ENCODE measurements at regions not wholly inside any gene's neighbourhood (a gene's known extent, or its start where the extent isn't known, plus 50 kb on each side); places are given as distances from the start of the nearest gene placed in this dataset.

DNA sequence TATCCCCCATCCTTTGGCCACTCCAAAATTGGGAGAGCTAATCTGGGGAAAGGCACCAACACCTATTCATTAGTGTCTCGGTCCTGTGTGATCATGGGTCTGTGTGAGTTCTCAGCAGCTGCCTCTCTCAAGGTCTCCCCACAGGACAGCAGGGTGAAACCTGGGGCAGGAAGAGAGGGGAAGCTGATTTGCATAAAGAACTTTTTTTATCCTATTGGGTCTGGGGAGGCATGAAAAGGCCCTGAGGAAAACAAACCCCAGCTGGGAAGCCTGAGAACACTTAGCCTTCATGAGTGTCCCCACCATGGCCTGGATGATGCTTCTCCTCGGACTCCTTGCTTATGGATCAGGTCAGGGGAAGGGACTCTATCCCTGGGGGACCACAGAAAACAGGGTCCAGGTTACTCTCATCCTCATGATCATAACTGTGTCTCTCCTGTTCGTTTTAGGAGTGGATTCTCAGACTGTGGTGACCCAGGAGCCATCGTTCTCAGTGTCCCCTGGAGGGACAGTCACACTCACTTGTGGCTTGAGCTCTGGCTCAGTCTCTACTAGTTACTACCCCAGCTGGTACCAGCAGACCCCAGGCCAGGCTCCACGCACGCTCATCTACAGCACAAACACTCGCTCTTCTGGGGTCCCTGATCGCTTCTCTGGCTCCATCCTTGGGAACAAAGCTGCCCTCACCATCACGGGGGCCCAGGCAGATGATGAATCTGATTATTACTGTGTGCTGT, 116.0 kb upstream of the TOP3B start:
- no peak for DNase-seq
- Histone ChIP-seq H3K27me3 (peaks cover 29% of the 10 kb centered on the region), H3K9me3 (no peaks in the 10 kb centered on the region; the same call in 1 of the 2 replicates), H3K36me3 (no peaks in the 10 kb centered on the region), H3K4me1 (no peaks in the 10 kb centered on the region), H3K4me3 (ENCODE audit: low read depth, low read length) (no peak overlapping the region)
- TF ChIP-seq, protein P1, sequence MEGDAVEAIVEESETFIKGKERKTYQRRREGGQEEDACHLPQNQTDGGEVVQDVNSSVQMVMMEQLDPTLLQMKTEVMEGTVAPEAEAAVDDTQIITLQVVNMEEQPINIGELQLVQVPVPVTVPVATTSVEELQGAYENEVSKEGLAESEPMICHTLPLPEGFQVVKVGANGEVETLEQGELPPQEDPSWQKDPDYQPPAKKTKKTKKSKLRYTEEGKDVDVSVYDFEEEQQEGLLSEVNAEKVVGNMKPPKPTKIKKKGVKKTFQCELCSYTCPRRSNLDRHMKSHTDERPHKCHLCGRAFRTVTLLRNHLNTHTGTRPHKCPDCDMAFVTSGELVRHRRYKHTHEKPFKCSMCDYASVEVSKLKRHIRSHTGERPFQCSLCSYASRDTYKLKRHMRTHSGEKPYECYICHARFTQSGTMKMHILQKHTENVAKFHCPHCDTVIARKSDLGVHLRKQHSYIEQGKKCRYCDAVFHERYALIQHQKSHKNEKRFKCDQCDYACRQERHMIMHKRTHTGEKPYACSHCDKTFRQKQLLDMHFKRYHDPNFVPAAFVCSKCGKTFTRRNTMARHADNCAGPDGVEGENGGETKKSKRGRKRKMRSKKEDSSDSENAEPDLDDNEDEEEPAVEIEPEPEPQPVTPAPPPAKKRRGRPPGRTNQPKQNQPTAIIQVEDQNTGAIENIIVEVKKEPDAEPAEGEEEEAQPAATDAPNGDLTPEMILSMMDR (IDR thresholded peaks at IDR 0.05; ENCODE audit: low read depth, low read length) = no peak

DNA sequence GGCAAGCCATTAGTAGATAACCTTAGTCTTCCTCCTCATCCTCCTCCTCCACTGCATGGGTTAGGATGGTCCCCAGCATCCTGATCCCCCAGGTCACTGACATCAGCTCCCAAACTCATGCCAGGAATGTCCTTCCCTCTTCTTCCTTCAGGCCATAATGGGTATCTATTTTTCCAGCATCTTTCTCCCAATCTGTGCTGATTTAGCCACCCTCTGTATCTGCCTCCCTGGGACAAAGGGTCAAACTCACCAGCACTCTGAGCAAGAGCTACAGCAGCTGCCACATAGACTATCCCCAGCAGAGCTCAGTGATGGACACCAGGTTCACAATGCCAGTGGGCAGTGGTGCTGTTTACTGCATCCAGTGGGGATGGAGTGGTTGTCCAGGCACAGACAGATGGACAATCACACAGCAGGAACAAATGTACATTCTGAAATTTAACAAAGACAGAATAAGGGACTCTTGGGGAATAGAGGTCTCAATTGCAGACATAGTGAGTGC, 115.2 kb upstream of the TOP3B start:
- H3K9me3 ChIP-seq = no peaks in the 10 kb centered on the region; the same call in 1 of the 2 replicates
- H3K36me3 ChIP-seq = no peaks in the 10 kb centered on the region
- peaks cover 33% of the 10 kb centered on the region for H3K27me3 ChIP-seq
- no peak overlapping the region for H3K4me3 ChIP-seq (ENCODE audit: low read depth, low read length)
- DNase-seq = no peak
- TF ChIP-seq, protein P1 (IDR thresholded peaks at IDR 0.05; ENCODE audit: low read depth, low read length) = no peak
- H3K4me1 ChIP-seq = no peaks in the 10 kb centered on the region

DNA sequence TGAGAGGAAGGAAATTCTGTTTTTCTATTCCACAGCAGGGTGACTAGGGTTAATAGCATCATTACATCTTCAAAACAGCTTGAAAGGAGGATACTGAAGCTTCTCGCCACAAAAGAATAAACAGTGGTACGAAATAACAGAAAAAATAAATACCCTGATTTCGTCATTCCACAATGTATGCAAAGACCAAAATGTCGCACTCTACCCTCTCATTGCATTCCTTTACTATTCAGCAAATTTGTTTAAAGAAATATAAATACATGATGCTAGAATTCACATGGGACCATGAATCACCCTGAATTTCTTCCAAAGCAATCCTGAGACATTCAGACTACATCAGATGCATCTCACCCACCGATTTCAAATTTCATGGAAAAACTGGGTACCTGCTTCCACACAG, 112.3 kb upstream of the TOP3B start:
- Histone ChIP-seq H3K9me3 (no peaks in the 10 kb centered on the region), H3K36me3 (no peaks in the 10 kb centered on the region), H3K4me3 (ENCODE audit: low read depth, low read length) (no peak overlapping the region), H3K4me1 (no peaks in the 10 kb centered on the region), H3K27me3 (peaks cover 31% of the 10 kb centered on the region)
- no peak for DNase-seq
- TF ChIP-seq, protein P1 (IDR thresholded peaks at IDR 0.05; ENCODE audit: low read depth, low read length) = no peak

DNA sequence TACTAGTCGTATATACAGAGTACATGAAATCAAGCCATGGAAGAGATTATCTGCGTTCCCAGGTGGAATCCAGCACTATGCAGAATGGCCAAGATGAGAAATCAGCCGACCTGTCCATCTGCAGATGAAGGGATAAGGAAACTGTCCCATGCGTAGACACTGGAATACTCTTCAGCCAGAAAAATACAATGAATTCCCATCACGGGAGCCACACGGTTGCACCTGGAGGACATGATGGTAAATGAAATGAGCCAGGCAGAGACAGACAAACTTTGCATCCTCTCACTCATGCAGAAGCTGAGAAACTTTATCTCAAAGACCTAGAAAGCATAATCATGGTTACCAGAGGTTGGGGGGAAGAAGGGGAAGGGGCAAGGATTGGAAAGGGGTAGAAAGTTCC, 111.9 kb upstream of the TOP3B start:
- Histone ChIP-seq H3K4me3 (ENCODE audit: low read depth, low read length) (no peak overlapping the region), H3K9me3 (no peaks in the 10 kb centered on the region), H3K4me1 (no peaks in the 10 kb centered on the region), H3K36me3 (no peaks in the 10 kb centered on the region), H3K27me3 (peaks cover 34% of the 10 kb centered on the region)
- TF ChIP-seq, protein P1 (IDR thresholded peaks at IDR 0.05; ENCODE audit: low read depth, low read length) = no peak
- DNase-seq = no peak

DNA sequence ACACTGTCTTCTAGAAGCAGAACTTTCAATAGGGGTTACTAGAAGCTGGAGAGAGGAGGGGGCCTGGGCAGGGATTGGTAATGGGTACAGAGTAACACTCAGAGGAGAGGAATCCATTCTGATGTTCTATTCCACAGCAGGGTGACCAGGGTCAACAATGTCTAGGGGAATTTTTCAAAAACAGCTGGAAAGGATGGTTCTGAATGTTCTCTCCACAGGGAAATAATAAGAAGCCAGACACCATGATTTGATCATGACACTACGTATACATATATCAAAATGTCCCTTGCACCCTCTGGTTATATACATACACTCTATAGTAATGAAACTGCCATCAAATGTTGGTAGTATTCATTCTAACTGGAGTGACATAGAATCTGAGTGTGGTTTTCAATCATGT, 111.2 kb upstream of the TOP3B start:
- Histone ChIP-seq H3K9me3 (no peaks in the 10 kb centered on the region), H3K4me1 (no peaks in the 10 kb centered on the region), H3K27me3 (peaks cover 36% of the 10 kb centered on the region), H3K4me3 (ENCODE audit: low read depth, low read length) (no peak overlapping the region), H3K36me3 (no peaks in the 10 kb centered on the region)
- TF ChIP-seq, protein P1 (IDR thresholded peaks at IDR 0.05; ENCODE audit: low read depth, low read length) = no peak
- DNase-seq = no peak

DNA sequence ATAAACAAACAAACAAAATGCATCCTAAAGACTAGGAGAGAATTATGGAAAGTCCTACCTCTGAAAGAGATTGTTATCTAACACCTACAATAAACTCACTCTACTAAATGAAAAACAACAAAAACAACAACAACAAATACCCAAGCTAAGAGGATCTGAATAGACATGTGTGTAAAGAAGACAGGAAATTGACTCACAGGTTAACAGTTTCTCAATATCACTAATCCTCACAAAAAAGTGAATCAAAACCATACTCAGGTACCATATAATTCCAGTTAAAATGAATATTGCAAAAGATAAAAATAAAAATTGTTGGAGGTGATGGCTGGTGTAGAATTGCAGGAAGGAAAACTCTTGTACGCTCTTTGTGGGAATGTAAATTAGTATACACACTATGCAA, 110.4 kb upstream of the TOP3B start:
- no peak for DNase-seq
- TF ChIP-seq, protein P1 (IDR thresholded peaks at IDR 0.05; ENCODE audit: low read depth, low read length) = no peak
- H3K9me3 ChIP-seq = no peaks in the 10 kb centered on the region
- H3K27me3 ChIP-seq = peaks cover 39% of the 10 kb centered on the region
- H3K36me3 ChIP-seq = no peaks in the 10 kb centered on the region
- no peak overlapping the region for H3K4me3 ChIP-seq (ENCODE audit: low read depth, low read length)
- H3K4me1 ChIP-seq = no peaks in the 10 kb centered on the region

All from BE2C (cell line).